ENCODE measurements at regions not wholly inside any gene's neighbourhood (a gene's known extent, or its start where the extent isn't known, plus 50 kb on each side); places are given as distances from the start of the nearest gene placed in this dataset.
"Not testable (repeated sequence)": the region's sequence is repeated elsewhere in the genome, so short reads cannot be mapped to it uniquely, and the experiment has no call there.

DNA sequence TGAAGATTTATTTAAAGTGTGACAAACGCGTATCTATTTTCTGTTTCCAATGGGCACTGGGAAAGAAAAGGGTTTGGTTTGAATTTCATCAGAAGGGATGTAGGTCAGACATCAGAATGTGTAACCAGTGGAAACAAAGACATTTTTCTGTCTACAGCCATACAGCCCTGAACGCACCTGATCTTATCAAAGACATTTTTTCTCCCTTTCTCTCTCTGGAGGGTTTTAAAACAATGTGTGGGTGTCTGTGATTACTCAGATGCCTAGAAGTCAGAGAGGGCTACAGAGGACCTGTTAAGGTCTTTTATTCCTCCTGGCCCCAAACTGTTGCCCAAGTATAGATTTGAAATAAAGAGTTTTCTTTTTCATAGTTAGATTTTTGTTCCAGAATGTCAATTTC, 208.6 kb upstream of the LRRC61 start:
- H3K27me3 ChIP-seq (ENCODE audit: control insufficient read depth in 1 of 2, insufficient read depth in 2 of 2, low read length in 2 of 2); H3K4me3 ChIP-seq (replicated peaks in 1 of 3; ENCODE audit: insufficient read depth in 1 of 3, low read depth in 2 of 3, low read length in 3 of 3); CTCF ChIA-PET (ENCODE audit: low intra/inter-chr PET ratio, low total read pairs); DNase-seq (ENCODE audit: low spot score); H3K36me3 ChIP-seq (replicated peaks in 1 of 2; ENCODE audit: control insufficient read depth in 1 of 2, insufficient read depth in 2 of 2, low read length in 2 of 2); H2AFZ ChIP-seq (ENCODE audit: low read length); H3K9me3 ChIP-seq (ENCODE audit: low read length); intact Hi-C loops (cut with micrococcal nuclease; ENCODE audit: unreplicated experiment); FAIRE-seq; H3K4me2 ChIP-seq (ENCODE audit: low read depth, low read length); H3K9ac ChIP-seq (ENCODE audit: insufficient read depth, low read depth, low read length); H3K79me2 ChIP-seq (ENCODE audit: insufficient read depth, low read length); BruUV-seq (replicated peaks); ATAC-seq; in situ Hi-C loops (cut with HindIII; ENCODE audit: extremely low pct_ligation_motif_present, low pct_unique_long_range_greater_than_20kb); POLR2A ChIA-PET; H4K20me1 ChIP-seq (ENCODE audit: insufficient read depth, low read length); H3K27ac ChIP-seq (ENCODE audit: extremely low read length, insufficient read depth, low read length); H3K4me1 ChIP-seq (ENCODE audit: insufficient read depth, low read length); TF ChIP-seq SOX13 (IDR thresholded peaks at IDR 0.05): not testable (repeated sequence)
- WGBS (ENCODE audit: low lambda C conversion rate), result 20% methylated on average over 3 of the region's 3 CpGs
- TF ChIP-seq SOX13 (CRISPR knock-in tag; conservative IDR thresholded peaks at IDR 0.05 in 1 of 2, IDR thresholded peaks at IDR 0.05 in 1 of 2), result 0 out of 4 replicates have a peak, but pooled peaks of 1 of the 2 experiments have one; percentile 9

DNA sequence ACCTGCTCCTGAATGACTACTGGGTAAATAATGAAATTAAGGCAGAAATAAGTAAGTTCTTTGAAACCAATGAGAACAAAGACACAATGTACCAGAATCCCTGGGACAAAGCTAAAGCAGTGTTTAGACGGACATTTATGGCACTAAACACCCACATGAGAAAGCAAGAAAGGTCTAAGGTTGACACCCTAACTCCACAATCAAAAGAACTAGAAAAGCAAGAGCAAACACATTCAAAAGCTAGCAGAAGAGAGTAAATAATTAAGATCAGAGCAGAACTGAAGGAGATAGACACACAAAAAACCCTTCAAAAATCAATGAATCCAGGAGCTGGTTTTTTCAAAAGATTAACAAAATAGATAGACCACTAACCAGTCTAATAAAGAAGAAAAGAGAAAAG, 203.2 kb upstream of the LRRC61 start:
- in situ Hi-C loops (cut with HindIII; ENCODE audit: extremely low pct_ligation_motif_present, low pct_unique_long_range_greater_than_20kb); BruUV-seq (replicated peaks); H3K36me3 ChIP-seq (replicated peaks in 1 of 2; ENCODE audit: control insufficient read depth in 1 of 2, insufficient read depth in 2 of 2, low read length in 2 of 2); ATAC-seq; H3K4me2 ChIP-seq (ENCODE audit: low read depth, low read length); H3K27ac ChIP-seq (ENCODE audit: extremely low read length, insufficient read depth, low read length); H3K9ac ChIP-seq (ENCODE audit: insufficient read depth, low read depth, low read length); H4K20me1 ChIP-seq (ENCODE audit: insufficient read depth, low read length); H3K27me3 ChIP-seq (ENCODE audit: control insufficient read depth in 1 of 2, insufficient read depth in 2 of 2, low read length in 2 of 2); H2AFZ ChIP-seq (ENCODE audit: low read length); POLR2A ChIA-PET; intact Hi-C loops (cut with micrococcal nuclease; ENCODE audit: unreplicated experiment); H3K79me2 ChIP-seq (ENCODE audit: insufficient read depth, low read length); H3K4me1 ChIP-seq (ENCODE audit: insufficient read depth, low read length); FAIRE-seq; H3K9me3 ChIP-seq (ENCODE audit: low read length); H3K4me3 ChIP-seq (replicated peaks in 1 of 3; ENCODE audit: insufficient read depth in 1 of 3, low read depth in 2 of 3, low read length in 3 of 3); CTCF ChIA-PET (ENCODE audit: low intra/inter-chr PET ratio, low total read pairs); TF ChIP-seq FOXA1, FOXP1, SOX13 (IDR thresholded peaks at IDR 0.05): not testable (repeated sequence)
- peak; percentile 41 for DNase-seq (ENCODE audit: low spot score)
- WGBS (ENCODE audit: low lambda C conversion rate), result 0% methylated on average over 1 of the region's 1 CpG
- TF ChIP-seq FOXA1 (CRISPR knock-in tag; IDR thresholded peaks at IDR 0.05) (peak; percentile 43; the same call in 1 of the 2 replicates), SOX5 (CRISPR knock-in tag; IDR thresholded peaks at IDR 0.05; ENCODE audit: borderline replicate concordance) (peak; percentile 74; the same call in 1 of the 2 replicates), FOXP1 (CRISPR knock-in tag; IDR thresholded peaks at IDR 0.05) (peak; percentile 59; the same call in 1 of the 2 replicates), TBX2 (CRISPR knock-in tag; IDR thresholded peaks at IDR 0.05; ENCODE audit: borderline replicate concordance) (0 out of 2 replicates have a peak, but pooled peaks have one; percentile 28), NR2F6 (IDR thresholded peaks at IDR 0.05) (peak; percentile 87), NR2F6 (CRISPR knock-in tag; IDR thresholded peaks at IDR 0.05) (peak; percentile 64), RARA (CRISPR knock-in tag; IDR thresholded peaks at IDR 0.05) (peak; percentile 39), HMG20A (CRISPR knock-in tag; IDR thresholded peaks at IDR 0.05; ENCODE audit: borderline replicate concordance) (peak; percentile 33; the same call in 1 of the 2 replicates), NR2F2 (IDR thresholded peaks at IDR 0.05; ENCODE audit: borderline replicate concordance, low read depth) (peak; percentile 81), SOX13 (CRISPR knock-in tag; conservative IDR thresholded peaks at IDR 0.05 in 1 of 2, IDR thresholded peaks at IDR 0.05 in 1 of 2) (peak in 1 of 2 experiments; percentile 90; a peak in 2 of 4 replicates), FOXA3 (CRISPR knock-in tag; IDR thresholded peaks at IDR 0.05) (peak; percentile 73)
- TF ChIP-seq, protein P1, sequence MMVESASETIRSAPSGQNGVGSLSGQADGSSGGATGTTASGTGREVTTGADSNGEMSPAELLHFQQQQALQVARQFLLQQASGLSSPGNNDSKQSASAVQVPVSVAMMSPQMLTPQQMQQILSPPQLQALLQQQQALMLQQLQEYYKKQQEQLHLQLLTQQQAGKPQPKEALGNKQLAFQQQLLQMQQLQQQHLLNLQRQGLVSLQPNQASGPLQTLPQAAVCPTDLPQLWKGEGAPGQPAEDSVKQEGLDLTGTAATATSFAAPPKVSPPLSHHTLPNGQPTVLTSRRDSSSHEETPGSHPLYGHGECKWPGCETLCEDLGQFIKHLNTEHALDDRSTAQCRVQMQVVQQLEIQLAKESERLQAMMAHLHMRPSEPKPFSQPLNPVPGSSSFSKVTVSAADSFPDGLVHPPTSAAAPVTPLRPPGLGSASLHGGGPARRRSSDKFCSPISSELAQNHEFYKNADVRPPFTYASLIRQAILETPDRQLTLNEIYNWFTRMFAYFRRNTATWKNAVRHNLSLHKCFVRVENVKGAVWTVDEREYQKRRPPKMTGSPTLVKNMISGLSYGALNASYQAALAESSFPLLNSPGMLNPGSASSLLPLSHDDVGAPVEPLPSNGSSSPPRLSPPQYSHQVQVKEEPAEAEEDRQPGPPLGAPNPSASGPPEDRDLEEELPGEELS (CRISPR knock-in tag; IDR thresholded peaks at IDR 0.05), result peak; percentile 34; the same call in 1 of the 2 replicates
- TF ChIP-seq, protein P2, sequence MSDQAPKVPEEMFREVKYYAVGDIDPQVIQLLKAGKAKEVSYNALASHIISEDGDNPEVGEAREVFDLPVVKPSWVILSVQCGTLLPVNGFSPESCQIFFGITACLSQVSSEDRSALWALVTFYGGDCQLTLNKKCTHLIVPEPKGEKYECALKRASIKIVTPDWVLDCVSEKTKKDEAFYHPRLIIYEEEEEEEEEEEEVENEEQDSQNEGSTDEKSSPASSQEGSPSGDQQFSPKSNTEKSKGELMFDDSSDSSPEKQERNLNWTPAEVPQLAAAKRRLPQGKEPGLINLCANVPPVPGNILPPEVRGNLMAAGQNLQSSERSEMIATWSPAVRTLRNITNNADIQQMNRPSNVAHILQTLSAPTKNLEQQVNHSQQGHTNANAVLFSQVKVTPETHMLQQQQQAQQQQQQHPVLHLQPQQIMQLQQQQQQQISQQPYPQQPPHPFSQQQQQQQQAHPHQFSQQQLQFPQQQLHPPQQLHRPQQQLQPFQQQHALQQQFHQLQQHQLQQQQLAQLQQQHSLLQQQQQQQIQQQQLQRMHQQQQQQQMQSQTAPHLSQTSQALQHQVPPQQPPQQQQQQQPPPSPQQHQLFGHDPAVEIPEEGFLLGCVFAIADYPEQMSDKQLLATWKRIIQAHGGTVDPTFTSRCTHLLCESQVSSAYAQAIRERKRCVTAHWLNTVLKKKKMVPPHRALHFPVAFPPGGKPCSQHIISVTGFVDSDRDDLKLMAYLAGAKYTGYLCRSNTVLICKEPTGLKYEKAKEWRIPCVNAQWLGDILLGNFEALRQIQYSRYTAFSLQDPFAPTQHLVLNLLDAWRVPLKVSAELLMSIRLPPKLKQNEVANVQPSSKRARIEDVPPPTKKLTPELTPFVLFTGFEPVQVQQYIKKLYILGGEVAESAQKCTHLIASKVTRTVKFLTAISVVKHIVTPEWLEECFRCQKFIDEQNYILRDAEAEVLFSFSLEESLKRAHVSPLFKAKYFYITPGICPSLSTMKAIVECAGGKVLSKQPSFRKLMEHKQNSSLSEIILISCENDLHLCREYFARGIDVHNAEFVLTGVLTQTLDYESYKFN (CRISPR knock-in tag; conservative IDR thresholded peaks at IDR 0.05), result peak; percentile 35; the same call in 1 of the 2 replicates
